Neuronal stem cell (in vitro differentiated cells): ENCODE measurements at regions not wholly inside any gene's neighbourhood (a gene's known extent, or its start where the extent isn't known, plus 50 kb on each side); places are given as distances from the start of the nearest gene placed in this dataset.

Experiments used
- DNase-seq: peaks from one replicate; pipeline ENCODE4 v3.0.0-alpha.2; 2013; ENCODE audit warnings: low spot score
- H2AFZ ChIP-seq: one replicate; pipeline ENCODE4 v1.6.1; 2013; ENCODE audit warnings: mild to moderate bottlenecking, low read length, inconsistent platforms
- H2AK5ac ChIP-seq: 2 replicates; pipeline ENCODE4 v1.6.1; 2013; ENCODE audit warnings: low read depth, mild to moderate bottlenecking, inconsistent platforms, low read length, moderate library complexity, mixed read lengths
- H2BK120ac ChIP-seq: 2 replicates; pipeline ENCODE4 v1.6.1; 2013; ENCODE audit warnings: low read depth, mild to moderate bottlenecking, inconsistent platforms, low read length, moderate library complexity, mixed read lengths
- H2BK12ac ChIP-seq: one replicate; pipeline ENCODE4 v1.6.1; 2013; ENCODE audit warnings: low read length, inconsistent platforms
- H2BK15ac ChIP-seq: 2 replicates; pipeline ENCODE4 v1.6.1; 2013; ENCODE audit warnings: mild to moderate bottlenecking, low read length, inconsistent platforms, mixed read lengths
- H2BK5ac ChIP-seq: one replicate; pipeline ENCODE4 v1.6.1; 2013; ENCODE audit warnings: inconsistent platforms, mild to moderate bottlenecking, low read length, moderate library complexity
- H3K14ac ChIP-seq: one replicate; pipeline ENCODE4 v1.6.1; 2013; ENCODE audit warnings: low read length, inconsistent platforms
- H3K18ac ChIP-seq: 2 replicates; pipeline ENCODE4 v1.6.1; 2013; ENCODE audit warnings: low read length, inconsistent platforms
- H3K23ac ChIP-seq: 2 replicates; pipeline ENCODE4 v1.6.1; 2013; ENCODE audit warnings: low read depth, mild to moderate bottlenecking, mixed read lengths, low read length, inconsistent platforms; ENCODE audit not compliant: poor library complexity
- H3K27ac ChIP-seq: replicated peaks from 3 replicates; pipeline ENCODE4 v1.5.1; 2013; ENCODE audit warnings: low read length, inconsistent platforms
- H3K27me3 ChIP-seq, 3 experiments: 2 replicates each; pipeline ENCODE4 v1.6.1; 2013; ENCODE audit warnings: low read length in 3 of 3, mild to moderate bottlenecking in 2 of 3, inconsistent platforms in 1 of 3, low read depth in 1 of 3, mixed read lengths in 1 of 3, moderate library complexity in 1 of 3; ENCODE audit not compliant: control insufficient read depth in 3 of 3, insufficient read depth in 3 of 3
- H3K36me3 ChIP-seq, 2 donors: replicated peaks in 1 of 2; 2 replicates each; pipeline ENCODE4 v1.6.1; 2013; ENCODE audit warnings: low read length in 2 of 2; ENCODE audit not compliant: control insufficient read depth in 2 of 2, insufficient read depth in 2 of 2
- H3K4ac ChIP-seq: 2 replicates; pipeline ENCODE4 v1.6.1; 2013; ENCODE audit warnings: inconsistent platforms, mild to moderate bottlenecking, low read length, moderate library complexity
- H3K4me1 ChIP-seq, 2 donors: 1 replicate in 1 of 2; 2 replicates in 1 of 2; pipeline ENCODE4 v1.6.1; 2013; ENCODE audit warnings: low read length in 2 of 2, low read depth in 1 of 2; ENCODE audit not compliant: control insufficient read depth in 2 of 2, insufficient read depth in 1 of 2
- H3K4me2 ChIP-seq: one replicate; pipeline ENCODE4 v1.6.1; 2013; ENCODE audit warnings: mild to moderate bottlenecking, low read length, inconsistent platforms; ENCODE audit not compliant: insufficient read depth, poor library complexity, severe bottlenecking
- H3K4me3 ChIP-seq, 2 donors: 2 replicates each; pipeline ENCODE4 v1.5.1; 2013; ENCODE audit warnings: low read length in 2 of 2, mild to moderate bottlenecking in 2 of 2, inconsistent platforms in 1 of 2, moderate library complexity in 1 of 2
- H3K79me1 ChIP-seq: one replicate; pipeline ENCODE4 v1.6.1; 2013; ENCODE audit warnings: low read depth, mild to moderate bottlenecking, inconsistent platforms, low read length, moderate library complexity
- H3K9ac ChIP-seq: one replicate; pipeline ENCODE4 v1.6.1; 2013; ENCODE audit warnings: mild to moderate bottlenecking, low read depth, low read length, inconsistent platforms; ENCODE audit not compliant: poor library complexity
- H3K9me3 ChIP-seq, 2 donors: replicated peaks in 1 of 2; 2 replicates each; pipeline versions ENCODE3 to v1.6.1; 2013; ENCODE audit warnings: low read length in 2 of 2, mild to moderate bottlenecking in 2 of 2, inconsistent platforms in 1 of 2, low read depth in 1 of 2, mixed read lengths in 1 of 2, moderate library complexity in 1 of 2; ENCODE audit not compliant: control insufficient read depth in 2 of 2, insufficient read depth in 1 of 2
- H4K8ac ChIP-seq: one replicate; pipeline ENCODE4 v1.6.1; 2013; ENCODE audit warnings: low read depth, mild to moderate bottlenecking, inconsistent platforms, low read length, moderate library complexity
- H4K91ac ChIP-seq: one replicate; pipeline ENCODE4 v1.6.1; 2013; ENCODE audit warnings: low read length, low read depth, mild to moderate bottlenecking, inconsistent platforms; ENCODE audit not compliant: poor library complexity
- WGBS, 2 donors: extraction: QIAGEN DNeasy Blood & Tissue Kit; methylation state at CpG; one replicate each; pipeline ENCODE4 v1.1.7; 2013; ENCODE audit warnings: missing lambda C conversion rate in 2 of 2, mixed read lengths in 1 of 2; ENCODE audit not compliant: insufficient read length in 2 of 2, insufficient replicate concordance in 1 of 2; ENCODE audit errors: extremely low coverage in 2 of 2; 5-methylcytosine and 5-hydroxymethylcytosine counted together

DNA sequence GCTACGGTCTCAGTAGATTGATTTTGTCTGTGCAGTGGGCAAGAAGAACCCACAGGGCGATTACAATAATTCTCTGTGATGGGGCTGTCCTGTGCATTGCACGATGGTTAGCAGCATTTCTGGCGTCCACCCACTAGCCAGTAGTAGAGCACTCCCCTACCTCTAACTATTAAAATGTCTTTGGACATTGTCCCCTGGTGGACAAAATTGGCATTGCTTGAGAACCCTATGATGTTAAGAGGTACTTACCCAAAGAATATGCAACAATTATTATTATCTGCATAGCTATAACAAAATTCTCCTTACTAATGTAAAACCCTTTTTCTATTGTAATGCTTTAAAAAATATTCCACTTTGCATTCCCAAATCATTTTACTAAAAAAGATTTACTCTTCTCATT is 109.5 kb upstream of the VCX3A start:
- Histone ChIP-seq H2BK15ac (no peak overlapping the region), H2AFZ (no peak overlapping the region), H2BK12ac (no peak overlapping the region), H4K91ac (no peak overlapping the region), H3K79me1 (no peaks in the 10 kb centered on the region), H3K4me1 (no peaks in the 10 kb centered on the region), H3K23ac (no peak overlapping the region), H3K9me3 (no peaks in the 10 kb centered on the region), H3K27me3 (no peaks in the 10 kb centered on the region), H3K36me3 (no peaks in the 10 kb centered on the region), H2BK120ac (no peak overlapping the region), H2AK5ac (no peak overlapping the region), H4K8ac (no peak overlapping the region), H3K18ac (no peak overlapping the region), H3K14ac (no peak overlapping the region), H2BK5ac (no peak overlapping the region), H3K9ac (no peak overlapping the region), H3K4me3 (no peak overlapping the region), H3K4ac (no peak overlapping the region), H3K4me2 (no peak overlapping the region), H3K27ac (no peak overlapping the region)
- DNase-seq: no peak
- no CpG with 5 or more reads among the region's 4 CpGs for WGBS, 2 donors

DNA sequence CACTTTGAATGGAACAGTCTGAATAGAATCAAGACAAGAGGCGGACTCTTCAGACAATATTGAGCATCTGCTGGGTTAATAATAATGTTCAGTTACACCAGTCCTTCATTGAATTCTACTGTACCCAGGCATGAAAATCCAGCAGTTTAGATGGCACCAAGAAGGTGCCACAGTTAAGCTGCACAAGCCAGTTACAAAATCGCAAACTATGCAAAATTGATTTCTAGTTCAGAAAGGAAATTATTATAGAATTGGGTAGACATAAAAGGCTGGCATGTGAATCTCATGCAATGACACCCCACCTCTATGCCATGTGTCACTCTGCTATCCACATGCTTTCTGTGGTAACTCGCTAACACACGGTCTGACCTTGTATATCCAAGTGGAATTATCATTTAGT is 105.8 kb upstream of the VCX3A start:
- no peak overlapping the region for H3K18ac ChIP-seq
- no CpG with 5 or more reads among the region's 4 CpGs for WGBS, 2 donors

DNA sequence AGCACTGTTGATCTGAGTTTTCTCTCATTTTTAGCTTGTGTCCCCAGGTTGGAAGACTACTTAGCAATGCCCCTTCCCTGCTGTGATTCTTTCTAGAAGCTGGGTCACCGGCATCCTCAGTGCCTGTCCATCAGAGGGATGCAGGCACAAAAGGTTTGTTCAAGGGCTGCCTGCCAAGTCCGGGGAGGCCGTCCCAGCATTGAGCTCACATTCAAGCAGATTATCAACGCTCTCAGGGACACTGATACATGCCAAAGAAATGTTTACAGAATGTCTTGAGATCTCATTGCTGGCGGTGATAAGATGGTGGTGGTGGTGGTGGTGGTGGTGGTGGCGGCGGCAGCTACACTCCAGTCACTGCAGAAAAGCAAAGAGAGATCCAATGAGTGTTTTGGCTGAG is 79.6 kb upstream of the VCX3A start:
- H2BK5ac ChIP-seq: no peak overlapping the region
- H2BK12ac ChIP-seq: no peak overlapping the region
- H3K27me3 ChIP-seq: no peaks in the 10 kb centered on the region
- DNase-seq: no peak
- H3K9ac ChIP-seq: no peak overlapping the region
- no peak overlapping the region for H2AK5ac ChIP-seq
- no peak overlapping the region for H3K4me2 ChIP-seq
- no peak overlapping the region for H4K91ac ChIP-seq
- H2BK15ac ChIP-seq: no peak overlapping the region
- no peak overlapping the region for H2BK120ac ChIP-seq
- H3K27ac ChIP-seq: no peak overlapping the region
- no peak overlapping the region for H3K23ac ChIP-seq
- H3K9me3 ChIP-seq: no peaks in the 10 kb centered on the region
- no peak overlapping the region for H3K14ac ChIP-seq
- no peak overlapping the region for H3K4ac ChIP-seq
- no peaks in the 10 kb centered on the region for H3K79me1 ChIP-seq
- H3K36me3 ChIP-seq: no peaks in the 10 kb centered on the region
- no peak overlapping the region for H4K8ac ChIP-seq
- H3K4me3 ChIP-seq: no peak overlapping the region
- no peak overlapping the region for H3K18ac ChIP-seq
- no CpG with 5 or more reads among the region's 7 CpGs for WGBS, 2 donors
- H2AFZ ChIP-seq: no peak overlapping the region
- H3K4me1 ChIP-seq: no peaks in the 10 kb centered on the region

More for the DNA sequence above, 105.8 kb upstream of the VCX3A start:
- H3K9ac ChIP-seq: no peak overlapping the region
- H2AK5ac ChIP-seq: no peak overlapping the region
- no peaks in the 10 kb centered on the region for H3K79me1 ChIP-seq
- no peak overlapping the region for H2BK12ac ChIP-seq
- H2BK15ac ChIP-seq: no peak overlapping the region
- H3K9me3 ChIP-seq: no peaks in the 10 kb centered on the region
- no peak overlapping the region for H3K4ac ChIP-seq
- no peak overlapping the region for H2BK120ac ChIP-seq
- DNase-seq: no peak
- H3K23ac ChIP-seq: no peak overlapping the region
- H3K4me1 ChIP-seq: no peaks in the 10 kb centered on the region
- H3K4me3 ChIP-seq: no peak overlapping the region
- H4K8ac ChIP-seq: no peak overlapping the region
- no peak overlapping the region for H2AFZ ChIP-seq
- no peak overlapping the region for H3K27ac ChIP-seq
- H3K4me2 ChIP-seq: no peak overlapping the region
- no peak overlapping the region for H3K14ac ChIP-seq
- H4K91ac ChIP-seq: no peak overlapping the region
- no peaks in the 10 kb centered on the region for H3K27me3 ChIP-seq
- no peaks in the 10 kb centered on the region for H3K36me3 ChIP-seq
- H2BK5ac ChIP-seq: no peak overlapping the region

DNA sequence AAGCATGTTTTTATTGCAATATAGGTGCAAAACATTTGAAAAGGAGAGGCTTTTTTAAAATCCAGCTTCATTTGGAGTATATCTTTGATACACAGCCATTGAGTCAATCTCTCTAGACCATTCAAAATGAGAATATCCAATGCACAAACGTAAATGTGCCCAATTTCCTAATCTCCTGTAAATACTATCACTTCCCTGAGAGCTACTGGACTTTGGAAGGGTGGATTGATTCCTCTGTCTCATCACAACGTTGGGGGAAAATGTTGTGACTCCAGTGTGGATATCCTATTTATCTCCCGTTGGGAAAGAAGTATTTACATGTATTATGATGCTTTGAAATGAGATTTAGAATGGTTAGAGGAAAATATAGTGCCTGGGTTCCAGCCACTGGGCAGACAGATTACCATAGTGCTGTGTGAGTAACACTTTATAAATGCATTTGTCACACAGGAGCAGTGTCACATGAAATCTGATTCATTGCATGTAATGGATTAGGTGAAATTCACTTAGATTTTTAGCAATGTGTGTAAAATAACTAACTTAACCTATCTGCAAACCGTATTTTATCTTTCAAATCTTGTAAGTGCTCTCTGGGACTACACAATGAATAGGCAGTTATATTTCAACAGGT is 64.4 kb upstream of the VCX3A start:
- Histone ChIP-seq H3K27me3 (no peaks in the 10 kb centered on the region), H2AK5ac (no peak overlapping the region), H2AFZ (no peak overlapping the region), H3K4me1 (no peaks in the 10 kb centered on the region), H2BK5ac (no peak overlapping the region), H3K23ac (no peak overlapping the region), H3K4me2 (no peak overlapping the region), H3K9me3 (no peaks in the 10 kb centered on the region), H3K36me3 (no peaks in the 10 kb centered on the region), H3K4ac (no peak overlapping the region), H3K14ac (no peak overlapping the region), H3K18ac (no peak overlapping the region), H3K79me1 (no peaks in the 10 kb centered on the region), H4K8ac (no peak overlapping the region), H4K91ac (no peak overlapping the region), H2BK12ac (no peak overlapping the region), H3K27ac (no peak overlapping the region), H2BK15ac (no peak overlapping the region), H3K4me3 (no peak overlapping the region), H2BK120ac (no peak overlapping the region), H3K9ac (no peak overlapping the region)
- WGBS, 2 donors: no CpG with 5 or more reads among the region's 4 CpGs
- DNase-seq: no peak
